ENCODE measurements at regions not wholly inside any gene's neighbourhood (a gene's known extent, or its start where the extent isn't known, plus 50 kb on each side); places are given as distances from the start of the nearest gene placed in this dataset.

GRCh38 chr17:77439189-77440018 lies 298.6 kb downstream of the SEC14L1 start:
- no peak overlapping the region for H3K27ac ChIP-seq (ENCODE audit: low read length)
- H3K27me3 ChIP-seq (ENCODE audit: control insufficient read depth in 1 of 2, insufficient read depth in 2 of 2, low read length in 2 of 2): no peaks in the 10 kb centered on the region
- peak overlapping the region in 1 of 2 donors; percentile 8 for H3K4me3 ChIP-seq (ENCODE audit: low read length in 2 of 2)
- no peaks in the 10 kb centered on the region for H3K9me3 ChIP-seq (ENCODE audit: control insufficient read depth in 2 of 2, low read length in 2 of 2)
- H3K36me3 ChIP-seq (ENCODE audit: control insufficient read depth in 2 of 2, insufficient read depth in 2 of 2, low read length in 2 of 2): peaks cover 0 to 3% of the 10 kb centered on the region in 2 donors
- H3K9ac ChIP-seq (ENCODE audit: low read length in 2 of 2): no peak overlapping the region
- peaks cover 79% of the 10 kb centered on the region for H3K4me1 ChIP-seq (ENCODE audit: control insufficient read depth, insufficient read depth, low read length)

GRCh38 chr17:77440560-77440981 lies 299.8 kb downstream of the SEC14L1 start:
- no peaks in the 10 kb centered on the region for H3K36me3 ChIP-seq (ENCODE audit: control insufficient read depth in 2 of 2, insufficient read depth in 2 of 2, low read length in 2 of 2)
- no peak overlapping the region for H3K9ac ChIP-seq (ENCODE audit: low read length in 2 of 2)
- H3K4me1 ChIP-seq (ENCODE audit: control insufficient read depth, insufficient read depth, low read length): peaks cover 79% of the 10 kb centered on the region
- H3K4me3 ChIP-seq (ENCODE audit: low read length in 2 of 2): no peak overlapping the region
- no peaks in the 10 kb centered on the region for H3K27me3 ChIP-seq (ENCODE audit: control insufficient read depth in 1 of 2, insufficient read depth in 2 of 2, low read length in 2 of 2)
- H3K9me3 ChIP-seq (ENCODE audit: control insufficient read depth in 2 of 2, low read length in 2 of 2): no peaks in the 10 kb centered on the region
- peak overlapping the region; percentile 46 for H3K27ac ChIP-seq (ENCODE audit: low read length)

GRCh38 chr17:77441130-77441920 lies 300.6 kb downstream of the SEC14L1 start:
- H3K27ac ChIP-seq (ENCODE audit: low read length): peak overlapping the region; percentile 46
- H3K27me3 ChIP-seq (ENCODE audit: control insufficient read depth in 1 of 2, insufficient read depth in 2 of 2, low read length in 2 of 2): no peaks in the 10 kb centered on the region
- peaks cover 76% of the 10 kb centered on the region for H3K4me1 ChIP-seq (ENCODE audit: control insufficient read depth, insufficient read depth, low read length)
- H3K9me3 ChIP-seq (ENCODE audit: control insufficient read depth in 2 of 2, low read length in 2 of 2): no peaks in the 10 kb centered on the region
- H3K36me3 ChIP-seq (ENCODE audit: control insufficient read depth in 2 of 2, insufficient read depth in 2 of 2, low read length in 2 of 2): no peaks in the 10 kb centered on the region
- no peak overlapping the region for H3K9ac ChIP-seq (ENCODE audit: low read length in 2 of 2)
- H3K4me3 ChIP-seq (ENCODE audit: low read length in 2 of 2): no peak overlapping the region

GRCh38 chr17:77441940-77442339 lies 301.2 kb downstream of the SEC14L1 start:
- Histone ChIP-seq H3K27ac (ENCODE audit: low read length) (peak overlapping the region; percentile 46), H3K9me3 (ENCODE audit: control insufficient read depth in 2 of 2, low read length in 2 of 2) (no peaks in the 10 kb centered on the region), H3K36me3 (ENCODE audit: control insufficient read depth in 2 of 2, insufficient read depth in 2 of 2, low read length in 2 of 2) (no peaks in the 10 kb centered on the region), H3K27me3 (ENCODE audit: control insufficient read depth in 1 of 2, insufficient read depth in 2 of 2, low read length in 2 of 2) (no peaks in the 10 kb centered on the region), H3K4me1 (ENCODE audit: control insufficient read depth, insufficient read depth, low read length) (peaks cover 72% of the 10 kb centered on the region), H3K4me3 (ENCODE audit: low read length in 2 of 2) (no peak overlapping the region), H3K9ac (ENCODE audit: low read length in 2 of 2) (no peak overlapping the region)

- Histone ChIP-seq H3K9me3 (ENCODE audit: control insufficient read depth in 2 of 2, low read length in 2 of 2) (no peaks in the 10 kb centered on the region), H3K4me3 (ENCODE audit: low read length in 2 of 2) (no peak overlapping the region), H3K27me3 (ENCODE audit: control insufficient read depth in 1 of 2, insufficient read depth in 2 of 2, low read length in 2 of 2) (no peaks in the 10 kb centered on the region), H3K27ac (ENCODE audit: low read length) (no peak overlapping the region), H3K4me1 (ENCODE audit: control insufficient read depth, insufficient read depth, low read length) (peaks cover 61% of the 10 kb centered on the region), H3K36me3 (ENCODE audit: control insufficient read depth in 2 of 2, insufficient read depth in 2 of 2, low read length in 2 of 2) (peaks cover 0 to 4% of the 10 kb centered on the region in 2 donors), H3K9ac (ENCODE audit: low read length in 2 of 2) (no peak overlapping the region)
Measured at GRCh38 chr17:77442976-77443747, 302.4 kb downstream of the SEC14L1 start.

- H3K9me3 ChIP-seq (ENCODE audit: control insufficient read depth in 2 of 2, low read length in 2 of 2): no peaks in the 10 kb centered on the region
- H3K4me1 ChIP-seq (ENCODE audit: control insufficient read depth, insufficient read depth, low read length): peaks cover 54% of the 10 kb centered on the region
- H3K27me3 ChIP-seq (ENCODE audit: control insufficient read depth in 1 of 2, insufficient read depth in 2 of 2, low read length in 2 of 2): no peaks in the 10 kb centered on the region
- H3K9ac ChIP-seq (ENCODE audit: low read length in 2 of 2): no peak overlapping the region
- peaks cover 0 to 4% of the 10 kb centered on the region in 2 donors for H3K36me3 ChIP-seq (ENCODE audit: control insufficient read depth in 2 of 2, insufficient read depth in 2 of 2, low read length in 2 of 2)
- no peak overlapping the region for H3K4me3 ChIP-seq (ENCODE audit: low read length in 2 of 2)
- peak overlapping the region; percentile 60 for H3K27ac ChIP-seq (ENCODE audit: low read length)
Measured at GRCh38 chr17:77443748-77444260, 303.0 kb downstream of the SEC14L1 start.

- Histone ChIP-seq H3K9me3 (ENCODE audit: control insufficient read depth in 2 of 2, low read length in 2 of 2) (no peaks in the 10 kb centered on the region), H3K4me3 (ENCODE audit: low read length in 2 of 2) (no peak overlapping the region), H3K36me3 (ENCODE audit: control insufficient read depth in 2 of 2, insufficient read depth in 2 of 2, low read length in 2 of 2) (peaks cover 0 to 4% of the 10 kb centered on the region in 2 donors), H3K27ac (ENCODE audit: low read length) (peak overlapping the region; percentile 60), H3K9ac (ENCODE audit: low read length in 2 of 2) (no peak overlapping the region), H3K4me1 (ENCODE audit: control insufficient read depth, insufficient read depth, low read length) (peaks cover 53% of the 10 kb centered on the region), H3K27me3 (ENCODE audit: control insufficient read depth in 1 of 2, insufficient read depth in 2 of 2, low read length in 2 of 2) (no peaks in the 10 kb centered on the region)
Measured at GRCh38 chr17:77444628-77444983, 303.8 kb downstream of the SEC14L1 start.

- Histone ChIP-seq H3K4me3 (ENCODE audit: low read length in 2 of 2) (no peak overlapping the region), H3K27ac (ENCODE audit: low read length) (peak overlapping the region; percentile 60), H3K4me1 (ENCODE audit: control insufficient read depth, insufficient read depth, low read length) (peaks cover 56% of the 10 kb centered on the region), H3K36me3 (ENCODE audit: control insufficient read depth in 2 of 2, insufficient read depth in 2 of 2, low read length in 2 of 2) (peaks cover 0 to 4% of the 10 kb centered on the region in 2 donors), H3K27me3 (ENCODE audit: control insufficient read depth in 1 of 2, insufficient read depth in 2 of 2, low read length in 2 of 2) (no peaks in the 10 kb centered on the region), H3K9ac (ENCODE audit: low read length in 2 of 2) (no peak overlapping the region), H3K9me3 (ENCODE audit: control insufficient read depth in 2 of 2, low read length in 2 of 2) (no peaks in the 10 kb centered on the region)
Measured at GRCh38 chr17:77444984-77445759, 304.4 kb downstream of the SEC14L1 start.

- Histone ChIP-seq H3K9ac (ENCODE audit: low read length in 2 of 2) (no peak overlapping the region), H3K36me3 (ENCODE audit: control insufficient read depth in 2 of 2, insufficient read depth in 2 of 2, low read length in 2 of 2) (peaks cover 0 to 4% of the 10 kb centered on the region in 2 donors), H3K4me1 (ENCODE audit: control insufficient read depth, insufficient read depth, low read length) (peaks cover 56% of the 10 kb centered on the region), H3K27me3 (ENCODE audit: control insufficient read depth in 1 of 2, insufficient read depth in 2 of 2, low read length in 2 of 2) (no peaks in the 10 kb centered on the region), H3K27ac (ENCODE audit: low read length) (peak overlapping the region; percentile 60), H3K4me3 (ENCODE audit: low read length in 2 of 2) (no peak overlapping the region), H3K9me3 (ENCODE audit: control insufficient read depth in 2 of 2, low read length in 2 of 2) (no peaks in the 10 kb centered on the region)
Measured at GRCh38 chr17:77445760-77446532, 305.2 kb downstream of the SEC14L1 start.
